K562 (cell line): ENCODE measurements at regions not wholly inside any gene's neighbourhood (a gene's known extent, or its start where the extent isn't known, plus 50 kb on each side); places are given as distances from the start of the nearest gene placed in this dataset.

Experiments
- ZNF583 ChIP-seq: fragments of 250-450 bp; sonication (Bioruptor Pico); IDR thresholded peaks from 2 replicates; pipeline ENCODE4 v1.4.0; 2020
- TF ChIP-seq, protein P1 (sequence below), 3 experiments: IDR thresholded peaks in 2 of 3; conservative IDR thresholded peaks in 1 of 3; 2 replicates each; pipeline ENCODE4 v1.5.1; 2011 to 2012; ENCODE audit warnings: low read length in 3 of 3, mild to moderate bottlenecking in 3 of 3, control low read depth in 2 of 3, improper control_type of control experiment in 1 of 3, inconsistent platforms in 1 of 3, low read depth in 1 of 3, mixed read lengths in 1 of 3, moderate library complexity in 1 of 3; ENCODE audit not compliant: insufficient read depth in 2 of 3

DNA sequence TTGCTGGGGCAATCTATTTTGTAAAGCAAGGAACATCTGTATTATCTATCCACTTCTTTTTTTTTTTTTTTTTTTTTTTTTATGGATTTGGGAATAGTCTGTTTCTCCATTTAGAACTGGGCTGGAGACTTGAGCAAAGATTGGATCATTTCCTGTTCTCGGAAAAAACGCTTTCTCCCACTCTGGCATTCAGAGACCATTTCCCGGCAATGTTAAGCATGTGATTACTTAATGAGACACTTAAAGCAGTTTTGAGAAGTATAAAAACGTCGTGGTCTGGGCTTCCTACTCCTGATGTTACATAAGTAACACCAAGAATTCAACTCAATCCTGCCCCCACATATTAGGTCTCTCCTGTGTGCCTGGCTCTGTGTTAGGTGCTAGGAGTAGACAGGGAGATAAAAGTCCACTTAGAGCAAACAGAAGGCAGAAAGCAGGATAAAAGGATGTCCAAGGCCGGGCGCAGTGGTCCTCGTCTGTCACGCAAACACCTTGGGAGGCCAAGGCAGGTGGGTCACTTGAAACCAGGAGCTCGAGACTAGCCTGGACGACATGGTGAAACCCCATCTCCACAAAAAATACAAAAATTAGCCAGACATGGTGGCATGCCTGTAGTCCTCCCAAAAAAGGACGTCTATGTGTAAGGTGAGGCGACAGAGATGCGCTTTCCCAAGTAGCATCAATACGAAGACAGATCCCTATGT is 152.1 kb upstream of the GSC start:
- no peak for TF ChIP-seq ZNF583 (CRISPR knock-in tag)
- TF ChIP-seq, protein P1, sequence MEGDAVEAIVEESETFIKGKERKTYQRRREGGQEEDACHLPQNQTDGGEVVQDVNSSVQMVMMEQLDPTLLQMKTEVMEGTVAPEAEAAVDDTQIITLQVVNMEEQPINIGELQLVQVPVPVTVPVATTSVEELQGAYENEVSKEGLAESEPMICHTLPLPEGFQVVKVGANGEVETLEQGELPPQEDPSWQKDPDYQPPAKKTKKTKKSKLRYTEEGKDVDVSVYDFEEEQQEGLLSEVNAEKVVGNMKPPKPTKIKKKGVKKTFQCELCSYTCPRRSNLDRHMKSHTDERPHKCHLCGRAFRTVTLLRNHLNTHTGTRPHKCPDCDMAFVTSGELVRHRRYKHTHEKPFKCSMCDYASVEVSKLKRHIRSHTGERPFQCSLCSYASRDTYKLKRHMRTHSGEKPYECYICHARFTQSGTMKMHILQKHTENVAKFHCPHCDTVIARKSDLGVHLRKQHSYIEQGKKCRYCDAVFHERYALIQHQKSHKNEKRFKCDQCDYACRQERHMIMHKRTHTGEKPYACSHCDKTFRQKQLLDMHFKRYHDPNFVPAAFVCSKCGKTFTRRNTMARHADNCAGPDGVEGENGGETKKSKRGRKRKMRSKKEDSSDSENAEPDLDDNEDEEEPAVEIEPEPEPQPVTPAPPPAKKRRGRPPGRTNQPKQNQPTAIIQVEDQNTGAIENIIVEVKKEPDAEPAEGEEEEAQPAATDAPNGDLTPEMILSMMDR (IDR thresholded peaks at IDR 0.05 in 2 of 3, conservative IDR thresholded peaks at IDR 0.05 in 1 of 3; ENCODE audit: insufficient read depth in 2 of 3, low read depth in 1 of 3, low read length in 3 of 3) = no peak
